HG02763 (cell line): ENCODE measurements at regions not wholly inside any gene's neighbourhood (a gene's known extent, or its start where the extent isn't known, plus 50 kb on each side); places are given as distances from the start of the nearest gene placed in this dataset.

ENCODE experiments used
- ATAC-seq: cut with Tn5 transposase; IDR thresholded peaks from one replicate; pipeline ENCODE4 v1.9.1; 2021; ENCODE audit warnings: mild to moderate bottlenecking, moderate library complexity; ENCODE audit not compliant: unreplicated experiment

DNA sequence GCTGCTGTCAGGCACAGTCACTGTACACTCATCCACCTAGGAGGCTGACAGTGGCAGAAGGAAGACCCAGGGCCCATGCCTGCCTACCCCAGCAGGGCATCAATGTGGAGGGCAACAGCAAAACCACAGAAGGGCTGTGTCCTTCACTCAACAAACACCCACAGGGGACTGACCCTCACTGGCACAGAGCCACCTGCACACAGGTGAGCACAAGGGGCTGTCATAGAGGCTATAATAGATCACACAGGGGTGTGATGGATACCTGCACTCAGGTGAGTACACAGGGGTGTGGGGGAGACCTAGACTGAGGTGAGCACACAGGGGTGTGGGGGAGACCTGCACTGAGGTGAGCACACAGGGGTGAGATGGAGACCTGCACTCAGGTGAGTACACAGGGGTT, 132.8 kb upstream of the TCERG1L start:
- no peak for ATAC-seq

- ATAC-seq: no peak
Observed at GRCh38 chr10:131444862-131445461, 133.4 kb upstream of the TCERG1L start.

DNA sequence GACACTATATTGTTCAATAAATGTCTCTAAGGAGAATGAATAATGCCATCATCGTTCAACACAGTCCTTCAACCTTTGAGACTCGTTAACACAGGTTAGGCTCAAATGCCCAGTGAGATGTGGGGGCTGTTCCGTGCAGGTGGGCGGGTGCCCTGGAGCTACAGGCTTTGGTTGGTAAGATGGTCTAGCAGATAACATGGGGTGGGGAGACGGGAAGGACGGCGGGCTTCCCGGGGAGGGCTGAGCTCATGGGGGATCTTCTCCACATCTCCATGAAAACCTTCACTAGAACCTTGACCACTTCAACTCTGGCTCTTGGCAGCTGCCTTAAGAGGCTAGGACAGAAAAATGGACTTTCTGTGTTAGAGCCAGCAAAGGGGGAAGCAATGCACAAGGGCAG, 134.1 kb upstream of the TCERG1L start:
- no peak for ATAC-seq

GRCh38 chr10:131446171-131446570, 134.7 kb upstream of the TCERG1L start:
- no peak for ATAC-seq

DNA sequence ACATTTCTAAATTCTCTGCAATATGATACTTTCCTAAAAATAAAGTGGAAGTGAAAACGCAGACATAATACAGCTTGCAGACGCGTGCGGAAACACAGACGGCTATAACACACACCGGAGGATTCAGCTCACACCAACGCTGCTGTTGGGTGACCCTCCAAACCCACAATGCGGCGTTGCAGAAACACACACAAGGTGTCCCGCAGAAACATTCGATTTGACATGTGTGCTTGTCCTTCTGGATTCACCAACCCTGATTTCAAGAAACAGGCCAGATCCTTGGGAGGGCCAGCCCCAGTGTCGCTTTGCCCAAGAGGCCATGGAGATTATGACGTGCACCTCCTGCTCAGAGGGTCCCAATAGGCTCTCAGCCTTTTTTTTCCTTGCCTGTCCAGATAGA, 136.7 kb upstream of the TCERG1L start:
- ATAC-seq: no peak

DNA sequence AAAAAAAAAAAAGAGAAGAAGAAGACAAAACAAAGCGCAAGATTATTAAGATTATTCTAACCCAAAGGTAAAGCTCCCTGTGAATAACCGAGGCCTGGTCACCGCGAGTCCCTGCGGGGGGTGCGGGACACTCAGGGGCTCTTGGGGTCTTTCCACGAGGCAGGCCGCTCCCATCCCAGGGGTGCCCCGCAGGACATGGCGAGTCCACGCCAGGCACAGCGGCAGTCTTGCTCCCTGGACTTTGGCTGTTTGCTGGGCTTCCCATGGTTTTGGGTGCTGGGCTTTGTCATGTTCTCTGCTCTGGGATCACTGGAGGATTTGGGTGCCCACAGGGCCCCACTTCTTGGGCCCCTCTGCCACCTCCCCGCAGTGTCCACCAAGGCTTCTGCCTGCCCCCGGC, 137.4 kb upstream of the TCERG1L start:
- no peak for ATAC-seq

GRCh38 chr10:131450216-131450765, 138.8 kb upstream of the TCERG1L start:
- ATAC-seq: no peak

GRCh38 chr10:131451407-131452015, 140.0 kb upstream of the TCERG1L start:
- no peak for ATAC-seq

- ATAC-seq: no peak
Observed at GRCh38 chr10:131452926-131453720, 141.6 kb upstream of the TCERG1L start.

- ATAC-seq: no peak
Observed at GRCh38 chr10:131453721-131454634, 142.5 kb upstream of the TCERG1L start.

DNA sequence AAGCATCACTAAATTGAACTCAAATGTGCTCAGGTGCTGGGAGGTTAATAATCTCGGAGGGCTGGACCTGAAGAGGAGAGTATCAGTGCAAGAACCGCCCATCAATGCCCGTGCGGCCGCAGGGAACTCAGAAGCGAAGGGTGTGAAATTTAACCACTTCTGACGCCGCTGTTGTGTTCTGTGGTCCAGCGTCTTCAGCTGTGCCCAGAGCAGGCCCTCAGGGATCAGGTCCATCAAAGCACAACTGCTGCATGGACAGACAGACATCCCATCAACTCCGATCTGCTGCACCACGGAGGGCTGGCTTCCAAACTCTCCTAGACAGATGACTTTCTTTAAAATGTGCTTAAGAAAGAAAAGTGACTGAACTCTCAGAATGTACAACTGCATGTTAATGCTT, 144.9 kb upstream of the TCERG1L start:
- ATAC-seq: no peak

GRCh38 chr10:131461093-131461492, 149.6 kb upstream of the TCERG1L start:
- no peak for ATAC-seq

GRCh38 chr10:131464789-131465188, 153.3 kb upstream of the TCERG1L start:
- no peak for ATAC-seq

DNA sequence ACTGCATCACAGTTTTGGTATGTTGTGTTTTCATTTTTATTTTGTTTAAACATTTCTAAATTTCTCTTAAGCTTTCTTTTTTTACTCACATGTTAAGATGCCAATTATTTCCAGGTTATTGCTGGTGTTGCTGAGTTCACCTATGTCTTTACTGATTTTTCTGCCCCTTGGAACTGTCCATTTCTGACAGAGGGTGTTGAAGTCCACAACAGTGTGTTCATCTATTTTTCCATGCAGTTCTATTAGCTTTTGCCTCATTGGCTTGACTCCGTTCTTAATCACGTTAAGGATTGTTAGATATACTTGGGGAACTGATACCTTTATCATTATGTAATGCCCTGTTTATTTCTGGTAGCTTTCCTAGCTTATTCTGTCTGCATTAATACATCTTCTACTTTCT, 158.0 kb upstream of the TCERG1L start:
- ATAC-seq: no peak

- ATAC-seq: no peak
Observed at GRCh38 chr10:131473645-131474044, 162.1 kb upstream of the TCERG1L start.

- no peak for ATAC-seq
Observed at GRCh38 chr10:131474416-131474815, 162.9 kb upstream of the TCERG1L start.

GRCh38 chr10:131475043-131475442, 163.5 kb upstream of the TCERG1L start:
- no peak for ATAC-seq

DNA sequence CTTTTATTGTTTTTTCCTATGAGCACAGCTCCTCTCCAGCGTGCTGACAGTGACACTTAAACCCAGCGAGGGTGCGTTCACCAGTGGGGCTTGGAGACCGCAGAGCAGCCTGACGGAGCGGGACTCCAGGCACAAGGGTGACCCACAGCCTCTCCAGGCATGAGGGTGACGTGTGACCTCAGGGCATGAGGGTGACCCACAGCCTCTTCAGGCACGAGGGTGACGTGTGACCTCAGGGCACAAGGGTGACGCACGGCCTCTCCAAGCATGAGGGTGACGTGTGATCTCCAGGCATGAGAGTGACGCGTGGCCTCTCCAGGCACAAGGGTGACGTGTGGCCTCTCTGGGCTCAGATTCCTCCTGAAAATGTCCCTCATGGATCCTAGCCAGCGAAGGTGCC, 164.3 kb upstream of the TCERG1L start:
- ATAC-seq: no peak

DNA sequence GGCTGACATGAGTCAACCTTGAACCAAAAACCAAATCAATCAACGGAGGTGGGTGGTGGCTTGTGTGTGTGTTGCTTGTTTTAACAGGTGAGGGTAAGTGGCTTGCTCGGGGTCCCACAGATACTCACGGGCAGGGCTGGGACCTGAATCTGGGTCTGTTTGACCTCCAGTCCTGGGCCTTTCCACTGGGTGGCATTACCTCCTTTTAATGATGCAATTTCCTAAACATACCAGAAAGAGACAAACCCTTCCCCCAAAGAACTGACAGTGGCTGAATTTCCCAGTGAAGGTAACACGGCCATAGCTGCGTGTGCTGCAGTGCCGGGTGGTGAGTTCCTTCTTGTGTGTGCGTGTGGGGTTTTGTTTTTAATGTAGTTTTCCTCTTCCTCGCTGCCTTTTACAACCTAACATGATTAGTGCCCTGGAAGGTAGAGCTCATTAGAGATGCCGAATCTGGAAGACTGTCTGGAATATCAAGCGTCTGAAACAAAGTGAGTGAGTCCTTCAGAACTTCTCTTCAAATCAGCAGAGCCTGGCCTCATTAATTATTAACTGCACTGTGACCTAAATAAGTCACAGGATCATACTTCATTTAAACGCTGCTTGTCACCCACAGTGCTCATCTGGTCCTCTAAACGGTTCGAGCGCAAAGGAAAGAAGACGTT, 166.1 kb upstream of the TCERG1L start:
- ATAC-seq: no peak

DNA sequence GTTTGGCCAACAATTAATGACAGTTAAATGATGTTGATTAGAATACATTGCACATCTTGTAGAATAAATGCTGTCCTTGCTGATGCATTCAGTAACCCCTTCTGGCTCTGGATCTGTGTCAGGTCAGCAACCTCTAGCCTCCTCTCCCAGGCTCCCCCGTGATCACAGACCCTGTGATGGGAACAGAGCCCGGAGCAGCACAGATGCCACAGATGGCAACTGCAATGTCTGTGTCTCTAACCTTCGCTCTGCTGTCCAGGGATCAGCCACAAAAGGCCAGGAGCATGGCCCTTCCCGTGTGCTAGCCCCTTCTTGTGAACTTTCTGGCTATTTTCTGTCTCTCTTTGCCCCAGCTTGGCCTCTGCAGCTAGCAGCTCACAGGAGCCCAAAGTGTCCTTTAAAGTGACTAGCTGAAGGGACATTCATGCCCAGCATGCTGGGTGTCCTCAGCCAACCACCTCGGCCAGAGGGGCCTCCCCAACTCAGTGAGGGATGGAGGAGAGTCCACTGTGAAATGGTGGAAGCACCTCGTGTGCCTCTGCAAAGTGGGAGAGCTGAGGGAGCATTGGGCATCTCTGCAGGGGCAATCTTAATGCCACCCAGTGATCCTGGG, 167.0 kb upstream of the TCERG1L start:
- ATAC-seq: no peak
